Mesenchymal stem cell (in vitro differentiated cells and primary cell): ENCODE measurements at regions not wholly inside any gene's neighbourhood (a gene's known extent, or its start where the extent isn't known, plus 50 kb on each side); places are given as distances from the start of the nearest gene placed in this dataset.

Experiments used
- DNase-seq: peaks from one replicate; pipeline ENCODE4 v3.0.0-alpha.2; 2013
- H2AFZ ChIP-seq: one replicate; pipeline ENCODE4 v1.6.1; 2013; ENCODE audit warnings: low read depth, mild to moderate bottlenecking, control low read depth, inconsistent platforms, low read length, moderate library complexity
- H2AK5ac ChIP-seq: 2 replicates; pipeline ENCODE4 v1.6.1; 2013; ENCODE audit warnings: low read length, moderate library complexity, mild to moderate bottlenecking, inconsistent platforms; ENCODE audit not compliant: severe bottlenecking
- H2BK120ac ChIP-seq: one replicate; pipeline ENCODE4 v1.6.1; 2013; ENCODE audit warnings: low read depth, mild to moderate bottlenecking, inconsistent platforms, low read length, moderate library complexity
- H2BK12ac ChIP-seq, 2 experiments: one replicate each; pipeline ENCODE4 v1.6.1; 2013; ENCODE audit warnings: inconsistent platforms in 2 of 2, low read length in 2 of 2, mild to moderate bottlenecking in 2 of 2, moderate library complexity in 2 of 2, control low read depth in 1 of 2
- H2BK15ac ChIP-seq: one replicate; pipeline ENCODE4 v1.6.1; 2013; ENCODE audit warnings: mild to moderate bottlenecking, low read depth, inconsistent platforms; ENCODE audit not compliant: poor library complexity, severe bottlenecking
- H2BK5ac ChIP-seq: 2 replicates; pipeline ENCODE4 v1.6.1; 2013; ENCODE audit warnings: low read depth, mild to moderate bottlenecking, low read length, control low read depth, inconsistent platforms; ENCODE audit not compliant: poor library complexity, severe bottlenecking
- H3K14ac ChIP-seq, 2 experiments: one replicate each; pipeline ENCODE4 v1.6.1; 2013; ENCODE audit warnings: inconsistent platforms in 2 of 2, low read length in 2 of 2, control low read depth in 1 of 2, mild to moderate bottlenecking in 1 of 2, moderate library complexity in 1 of 2
- H3K18ac ChIP-seq, 2 experiments: one replicate each; pipeline ENCODE4 v1.6.1; 2013; ENCODE audit warnings: inconsistent platforms in 2 of 2, low read length in 2 of 2, control low read depth in 1 of 2, low read depth in 1 of 2, mild to moderate bottlenecking in 1 of 2
- H3K23ac ChIP-seq, 2 experiments: one replicate each; pipeline ENCODE4 v1.6.1; 2013; ENCODE audit warnings: inconsistent platforms in 2 of 2, low read length in 2 of 2, mild to moderate bottlenecking in 2 of 2, moderate library complexity in 2 of 2, control low read depth in 1 of 2
- H3K27ac ChIP-seq: 2 replicates; pipeline ENCODE4 v1.5.1; 2013; ENCODE audit warnings: mild to moderate bottlenecking, moderate library complexity, low read length, control low read depth, inconsistent platforms; ENCODE audit not compliant: poor library complexity, severe bottlenecking
- H3K27me3 ChIP-seq, 2 experiments: 2 replicates each; pipeline versions ENCODE4 v1.6.1 to v1.7.0; 2013; ENCODE audit warnings: low read length in 2 of 2, mild to moderate bottlenecking in 2 of 2, moderate library complexity in 2 of 2, control low read depth in 1 of 2, inconsistent platforms in 1 of 2; ENCODE audit not compliant: control insufficient read depth in 1 of 2, insufficient read depth in 1 of 2
- H3K36me3 ChIP-seq, 2 experiments: 2 replicates each; pipeline versions ENCODE4 v1.6.1 to v1.7.0; 2013; ENCODE audit warnings: low read length in 2 of 2, control low read depth in 1 of 2, inconsistent platforms in 1 of 2, low read depth in 1 of 2, mild to moderate bottlenecking in 1 of 2; ENCODE audit not compliant: insufficient read depth in 2 of 2, control insufficient read depth in 1 of 2
- H3K4ac ChIP-seq, 2 experiments: one replicate each; pipeline ENCODE4 v1.6.1; 2013; ENCODE audit warnings: inconsistent platforms in 2 of 2, low read length in 2 of 2, mild to moderate bottlenecking in 2 of 2, moderate library complexity in 2 of 2, control low read depth in 1 of 2, low read depth in 1 of 2
- H3K4me1 ChIP-seq: 2 replicates; pipeline ENCODE4 v1.6.1; 2013; ENCODE audit warnings: low read depth, low read length, control low read depth; ENCODE audit not compliant: control insufficient read depth, insufficient read depth
- H3K4me2 ChIP-seq: 2 replicates; pipeline ENCODE4 v1.6.1; 2013; ENCODE audit warnings: low read length, mild to moderate bottlenecking, inconsistent platforms; ENCODE audit not compliant: poor library complexity, severe bottlenecking
- H3K4me3 ChIP-seq, 2 experiments: 2 replicates each; pipeline versions ENCODE4 v1.5.1 to v1.7.0; 2013; ENCODE audit warnings: low read length in 2 of 2, mild to moderate bottlenecking in 2 of 2, control low read depth in 1 of 2, low read depth in 1 of 2; ENCODE audit not compliant: insufficient read depth in 1 of 2
- H3K79me1 ChIP-seq: replicated peaks from 2 replicates; pipeline ENCODE4 v1.6.1; 2013; ENCODE audit warnings: mild to moderate bottlenecking, control low read depth, low read length, inconsistent platforms; ENCODE audit not compliant: poor library complexity, severe bottlenecking
- H3K9ac ChIP-seq: 2 replicates; pipeline ENCODE4 v1.7.0; 2013; ENCODE audit warnings: mild to moderate bottlenecking, low read length, moderate library complexity
- H3K9me3 ChIP-seq: 2 replicates; pipeline ENCODE4 v1.7.0; 2013; ENCODE audit warnings: mild to moderate bottlenecking, low read length; ENCODE audit not compliant: control insufficient read depth
- H4K8ac ChIP-seq: one replicate; pipeline ENCODE4 v1.6.1; 2013; ENCODE audit warnings: inconsistent platforms, mild to moderate bottlenecking, low read length, moderate library complexity
- H4K91ac ChIP-seq: one replicate; pipeline ENCODE4 v1.6.1; 2013; ENCODE audit warnings: mild to moderate bottlenecking, low read length, inconsistent platforms
- WGBS: methylation state at CpG from one replicate; pipeline ENCODE4 v1.1.7; 2013; ENCODE audit warnings: mixed read lengths; 5-methylcytosine and 5-hydroxymethylcytosine counted together

DNA sequence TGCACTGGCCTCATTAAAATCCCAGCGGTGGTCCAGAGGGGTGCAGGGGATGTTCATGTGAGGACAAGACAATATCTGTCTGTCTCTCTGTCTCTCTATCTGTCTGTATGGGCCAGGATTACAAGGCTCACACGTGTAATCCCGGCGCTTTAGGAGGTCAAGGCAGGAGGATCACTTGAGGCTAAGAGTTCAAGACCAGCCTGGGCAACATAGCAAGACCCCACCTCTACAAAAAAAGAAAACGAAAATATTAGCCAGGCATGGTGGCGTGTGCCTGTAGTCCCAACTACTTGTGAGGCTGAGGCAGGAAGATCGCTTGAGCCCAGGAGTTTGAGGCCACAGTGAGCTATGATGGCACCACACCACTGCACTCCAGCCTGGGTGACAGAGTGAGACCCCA is 117.1 kb downstream of the PHETA1 start:
- no peaks in the 10 kb centered on the region for H3K79me1 ChIP-seq
- H3K9ac ChIP-seq, result no peak overlapping the region
- no peak overlapping the region for H2BK120ac ChIP-seq
- H4K91ac ChIP-seq, result no peak overlapping the region
- no peak overlapping the region for H3K27ac ChIP-seq
- H2BK12ac ChIP-seq, result no peak overlapping the region
- H3K23ac ChIP-seq, result no peak overlapping the region
- H2AK5ac ChIP-seq, result no peak overlapping the region
- peaks cover 9 to 58% of the 10 kb centered on the region in 2 experiments for H3K27me3 ChIP-seq
- no peak overlapping the region for H4K8ac ChIP-seq
- no peak overlapping the region for H2BK15ac ChIP-seq
- no peak overlapping the region for H3K14ac ChIP-seq
- H3K4me1 ChIP-seq, result peaks cover 2% of the 10 kb centered on the region
- DNase-seq, result no peak
- no peak overlapping the region for H2AFZ ChIP-seq
- H3K4me3 ChIP-seq, result no peak overlapping the region
- no peak overlapping the region for H3K4ac ChIP-seq
- H3K9me3 ChIP-seq, result no peaks in the 10 kb centered on the region
- H3K4me2 ChIP-seq, result no peak overlapping the region
- no peak overlapping the region for H3K18ac ChIP-seq
- H3K36me3 ChIP-seq, result no peaks in the 10 kb centered on the region
- H2BK5ac ChIP-seq, result no peak overlapping the region
- 90% methylated on average over 7 of the region's 7 CpGs for WGBS

DNA sequence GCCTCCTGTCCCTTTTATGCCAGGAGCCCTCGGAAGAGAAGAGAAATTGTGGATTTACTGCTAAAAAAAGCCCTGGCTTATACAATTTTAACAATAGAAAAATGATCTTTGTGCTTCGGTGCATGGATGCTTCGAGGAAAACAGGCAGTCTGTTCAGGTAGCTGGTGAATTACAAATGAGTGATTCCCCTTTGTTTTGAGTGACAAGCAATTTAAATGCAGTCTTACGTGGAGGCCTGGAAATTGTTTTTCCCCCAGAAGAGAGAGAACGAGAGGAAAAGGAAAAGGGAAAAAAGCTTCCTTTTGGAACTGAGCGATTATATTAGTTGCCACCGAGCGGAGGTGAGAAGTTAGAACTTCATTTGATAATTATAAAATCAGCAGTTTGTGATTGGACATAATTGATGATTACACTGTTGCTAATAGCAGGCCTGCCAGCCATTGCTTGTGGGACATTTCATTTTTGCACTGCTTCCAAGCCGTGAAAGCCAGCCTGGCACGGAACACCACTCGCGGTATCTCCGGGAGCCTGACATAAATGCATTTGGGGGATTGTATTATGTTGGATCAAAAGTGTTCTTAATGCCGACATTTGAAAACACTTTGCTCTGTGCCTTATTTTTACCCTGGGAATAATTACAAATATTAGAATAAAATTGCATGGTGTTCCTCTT is 117.7 kb downstream of the PHETA1 start:
- WGBS, result 90% methylated on average over 13 of the region's 14 CpGs

GRCh38 chr12:111250251-111250881 is 118.5 kb downstream of the PHETA1 start:
- Histone ChIP-seq H2BK5ac (no peak overlapping the region), H4K91ac (no peak overlapping the region), H2BK15ac (no peak overlapping the region), H2AFZ (no peak overlapping the region), H3K4ac (no peak overlapping the region), H3K18ac (no peak overlapping the region), H3K23ac (no peak overlapping the region), H2AK5ac (no peak overlapping the region), H3K36me3 (no peaks in the 10 kb centered on the region), H2BK12ac (no peak overlapping the region), H3K4me2 (no peak overlapping the region), H2BK120ac (no peak overlapping the region), H3K27me3 (peaks cover 3 to 45% of the 10 kb centered on the region in 2 experiments), H3K4me3 (no peak overlapping the region), H3K79me1 (no peaks in the 10 kb centered on the region), H3K27ac (no peak overlapping the region), H3K9ac (no peak overlapping the region), H3K9me3 (no peaks in the 10 kb centered on the region), H3K14ac (no peak overlapping the region), H3K4me1 (peaks cover 2% of the 10 kb centered on the region), H4K8ac (no peak overlapping the region)
- DNase-seq, result no peak
- whole genome bisulfite sequencing, result 78% methylated on average over 10 of the region's 11 CpGs

More for the DNA sequence above, 117.7 kb downstream of the PHETA1 start:
- H3K9ac ChIP-seq, result no peak overlapping the region
- H4K8ac ChIP-seq, result no peak overlapping the region
- no peak overlapping the region for H3K4me2 ChIP-seq
- no peak for DNase-seq
- H3K23ac ChIP-seq, result no peak overlapping the region
- no peak overlapping the region for H2BK12ac ChIP-seq
- no peaks in the 10 kb centered on the region for H3K79me1 ChIP-seq
- no peaks in the 10 kb centered on the region for H3K9me3 ChIP-seq
- H4K91ac ChIP-seq, result no peak overlapping the region
- H3K4me3 ChIP-seq, result no peak overlapping the region
- no peak overlapping the region for H2AFZ ChIP-seq
- no peak overlapping the region for H3K4ac ChIP-seq
- no peak overlapping the region for H2AK5ac ChIP-seq
- H2BK120ac ChIP-seq, result no peak overlapping the region
- H2BK5ac ChIP-seq, result no peak overlapping the region
- no peak overlapping the region for H3K14ac ChIP-seq
- no peak overlapping the region for H2BK15ac ChIP-seq
- peaks cover 3 to 52% of the 10 kb centered on the region in 2 experiments for H3K27me3 ChIP-seq
- H3K27ac ChIP-seq, result no peak overlapping the region
- no peak overlapping the region for H3K18ac ChIP-seq
- H3K4me1 ChIP-seq, result peaks cover 2% of the 10 kb centered on the region
- H3K36me3 ChIP-seq, result no peaks in the 10 kb centered on the region

DNA sequence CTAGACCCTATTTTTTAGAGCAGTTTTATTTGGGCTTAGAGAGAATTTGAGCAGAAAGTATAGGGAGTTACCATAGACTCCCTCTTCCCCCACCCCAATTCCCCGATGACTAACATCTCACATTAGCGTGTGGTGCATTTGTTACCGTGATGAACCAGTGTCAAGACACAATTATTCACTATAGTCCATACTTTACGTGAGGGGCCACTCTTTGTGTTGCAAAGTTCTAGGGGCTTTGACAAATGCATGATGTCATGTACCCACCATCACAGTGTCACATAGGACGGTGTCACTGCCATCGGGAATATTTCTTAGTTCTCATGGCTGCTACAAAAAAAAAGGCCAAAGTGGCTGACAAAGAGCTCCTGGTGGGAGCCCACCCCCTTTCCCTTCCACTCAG is 119.1 kb downstream of the PHETA1 start:
- Histone ChIP-seq H3K4ac (no peak overlapping the region), H3K36me3 (no peaks in the 10 kb centered on the region), H3K9me3 (peaks cover 2% of the 10 kb centered on the region), H3K27ac (no peak overlapping the region), H2AK5ac (no peak overlapping the region), H2BK5ac (no peak overlapping the region), H3K4me3 (no peak overlapping the region), H2AFZ (no peak overlapping the region), H3K23ac (no peak overlapping the region), H3K27me3 (peaks cover 3 to 40% of the 10 kb centered on the region in 2 experiments), H2BK120ac (no peak overlapping the region), H3K14ac (no peak overlapping the region), H3K79me1 (no peaks in the 10 kb centered on the region), H3K4me1 (peaks cover 2% of the 10 kb centered on the region), H4K8ac (no peak overlapping the region), H4K91ac (no peak overlapping the region), H2BK12ac (no peak overlapping the region), H3K9ac (no peak overlapping the region), H3K4me2 (no peak overlapping the region), H2BK15ac (no peak overlapping the region), H3K18ac (no peak overlapping the region)
- DNase-seq, result no peak
- WGBS, result 88% methylated on average over 6 of the region's 6 CpGs
